GM04503 (cell line): ENCODE measurements at regions not wholly inside any gene's neighbourhood (a gene's known extent, or its start where the extent isn't known, plus 50 kb on each side); places are given as distances from the start of the nearest gene placed in this dataset.
"Not testable (repeated sequence)": the region's sequence is repeated elsewhere in the genome, so short reads cannot be mapped to it uniquely, and the experiment has no call there.

Experiments used
- DNase-seq: peaks from one replicate; pipeline ENCODE4 v3.0.0-alpha.2; 2012; ENCODE audit warnings: low read depth

DNA sequence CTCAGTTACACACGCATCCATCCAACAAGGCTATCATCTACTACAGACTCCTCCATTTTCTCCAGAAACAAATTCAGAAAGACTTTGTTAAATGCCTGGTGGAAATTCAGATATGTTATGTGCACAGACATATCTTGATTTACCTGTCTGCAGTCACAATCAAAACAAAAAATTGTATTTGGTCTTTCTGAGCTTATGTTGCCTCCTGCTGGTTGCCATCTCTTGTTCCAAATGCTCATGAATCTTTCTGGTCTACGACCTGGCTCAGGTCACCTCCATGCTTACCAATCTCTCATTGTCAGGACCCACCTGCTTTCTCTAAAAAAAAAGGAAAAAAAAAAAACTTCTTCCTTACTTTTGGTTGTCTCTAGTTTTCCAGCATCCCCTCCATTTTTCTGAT, 169.2 kb upstream of the PLXNC1 start:
- DNase-seq = no peak

GRCh38 chr12:93980711-93981110, 167.7 kb upstream of the PLXNC1 start:
- no peak for DNase-seq

DNA sequence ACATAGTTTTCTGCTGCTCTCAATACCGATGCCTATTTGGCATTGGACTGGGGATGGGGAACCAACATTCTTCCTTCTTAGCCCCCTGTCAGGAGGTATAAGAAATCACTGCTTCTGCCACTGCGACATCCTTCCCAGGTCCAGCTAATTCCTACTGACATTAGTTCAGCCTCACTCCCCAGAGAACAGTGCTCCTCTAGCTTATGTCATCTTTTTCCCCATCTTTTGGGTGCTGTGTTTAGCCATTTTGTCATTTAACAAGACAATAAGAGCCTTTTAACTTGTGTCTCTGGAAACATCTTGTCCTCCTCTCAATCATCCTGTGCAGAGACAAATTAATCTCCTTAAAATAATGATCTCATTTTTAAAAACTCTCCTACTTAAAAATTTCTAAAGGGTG, 167.0 kb upstream of the PLXNC1 start:
- DNase-seq = no peak

DNA sequence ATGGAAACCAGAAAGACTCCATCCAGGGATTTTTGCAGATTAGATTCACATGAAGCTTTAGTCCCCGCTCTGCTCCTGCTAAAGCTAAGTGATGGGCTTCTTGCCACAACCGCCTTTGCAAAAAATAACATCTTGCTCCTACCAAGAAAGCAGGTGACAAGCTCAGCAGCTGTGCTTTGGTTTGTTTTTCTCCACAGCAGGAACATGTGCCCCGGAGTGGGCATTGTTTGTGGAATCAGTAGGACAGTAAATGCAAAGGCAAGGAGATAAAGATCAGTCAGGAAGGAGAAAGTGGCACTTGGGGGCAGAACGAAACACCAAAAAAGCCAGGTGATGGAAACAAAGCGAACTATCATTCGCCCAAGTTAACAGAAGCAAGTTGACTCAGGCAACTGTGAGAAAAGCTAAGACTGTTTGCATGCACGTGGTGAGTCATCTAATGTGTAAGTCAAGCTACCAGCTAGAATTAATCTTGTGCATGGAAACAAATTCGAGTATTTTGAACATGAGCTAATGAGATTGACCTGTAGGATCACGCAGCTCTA, 165.5 kb upstream of the PLXNC1 start:
- peak; percentile 62 for DNase-seq

GRCh38 chr12:93984005-93984404, 164.4 kb upstream of the PLXNC1 start:
- DNase-seq = no peak

- DNase-seq = no peak
Measured at GRCh38 chr12:93989949-93990348, 158.4 kb upstream of the PLXNC1 start.

DNA sequence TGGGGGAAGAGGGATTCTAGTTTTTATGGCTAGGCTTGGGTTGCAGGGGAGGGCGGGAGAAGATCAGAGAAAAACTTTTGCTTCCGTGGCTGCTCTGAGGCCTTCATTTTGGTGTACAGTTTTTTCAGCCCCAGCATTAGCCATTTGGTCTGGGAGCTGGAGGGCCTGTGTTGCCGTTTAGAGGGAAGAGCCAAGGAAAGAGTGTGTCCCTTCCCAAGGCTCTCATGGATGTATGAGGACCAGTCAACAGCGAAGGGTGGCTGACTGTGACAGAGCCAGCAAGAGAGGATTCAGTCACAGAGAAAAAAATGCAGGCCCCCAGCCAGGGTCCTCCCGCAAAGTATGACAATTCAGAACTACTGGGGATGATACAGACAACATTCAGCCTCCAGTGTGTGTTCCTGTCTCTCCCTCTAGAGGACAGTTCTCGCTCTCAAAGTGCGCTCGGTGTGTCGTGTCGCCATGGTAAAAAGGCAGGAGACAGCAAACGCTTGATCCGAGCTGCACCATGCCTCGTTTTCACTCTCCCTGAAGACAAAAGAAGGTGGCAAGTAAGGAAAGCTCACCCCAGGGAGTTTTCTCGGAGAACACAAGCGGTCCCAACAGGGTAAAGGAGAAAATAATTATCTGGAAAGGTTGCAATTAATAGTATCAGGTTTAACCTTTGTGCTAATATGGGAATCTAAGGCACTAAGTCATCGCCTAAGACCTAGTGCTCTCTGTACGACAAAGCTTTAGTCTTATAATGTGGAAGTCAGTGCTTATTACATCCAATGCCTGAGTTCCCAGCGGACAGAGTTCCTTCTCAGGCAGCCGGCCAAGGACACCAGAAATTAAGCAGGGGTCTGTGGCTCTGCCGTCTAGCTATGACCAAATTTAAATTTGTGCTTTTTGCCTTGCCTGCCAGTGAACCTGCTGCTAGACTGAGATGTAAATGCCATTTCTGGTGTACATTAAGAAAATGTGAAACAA, 157.3 kb upstream of the PLXNC1 start:
- DNase-seq = peak; percentile 31

DNA sequence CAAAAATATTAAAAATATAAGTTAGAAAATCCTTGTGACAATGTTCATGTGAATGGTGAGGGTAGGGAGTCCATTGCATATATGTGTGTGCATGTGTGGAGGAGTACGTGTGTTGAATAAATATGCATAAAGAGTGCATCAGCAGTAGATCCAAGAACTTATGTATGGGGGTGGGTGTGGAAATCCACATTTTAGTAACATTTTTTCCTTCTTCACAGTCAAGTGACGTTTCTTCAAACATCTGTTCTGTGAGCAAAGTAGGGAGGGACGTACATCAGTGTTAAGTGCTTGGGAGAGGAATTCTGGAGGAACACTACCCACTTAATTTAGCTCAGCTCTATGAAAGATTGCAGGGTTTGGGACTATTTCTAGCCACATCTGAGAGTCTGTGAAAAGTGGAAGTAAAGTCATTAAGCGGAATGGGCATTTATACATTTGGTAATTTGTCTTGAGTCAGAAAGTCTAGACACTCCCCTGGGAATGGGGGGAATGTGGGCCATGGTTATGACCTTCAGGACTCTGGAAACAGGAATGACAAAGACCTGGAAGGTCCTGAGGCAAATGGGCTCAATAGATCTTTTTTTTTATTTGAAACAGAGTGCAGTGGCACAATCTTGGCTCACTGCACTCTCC, 156.4 kb upstream of the PLXNC1 start:
- no peak for DNase-seq

- DNase-seq = no peak
Measured at GRCh38 chr12:93994721-93995120, 153.7 kb upstream of the PLXNC1 start.

- DNase-seq = no peak
Measured at GRCh38 chr12:93996321-93996720, 152.1 kb upstream of the PLXNC1 start.

GRCh38 chr12:94001691-94002090, 146.7 kb upstream of the PLXNC1 start:
- no peak for DNase-seq

- not testable (repeated sequence) for DNase-seq
Measured at GRCh38 chr12:94002925-94003324, 145.5 kb upstream of the PLXNC1 start.

DNA sequence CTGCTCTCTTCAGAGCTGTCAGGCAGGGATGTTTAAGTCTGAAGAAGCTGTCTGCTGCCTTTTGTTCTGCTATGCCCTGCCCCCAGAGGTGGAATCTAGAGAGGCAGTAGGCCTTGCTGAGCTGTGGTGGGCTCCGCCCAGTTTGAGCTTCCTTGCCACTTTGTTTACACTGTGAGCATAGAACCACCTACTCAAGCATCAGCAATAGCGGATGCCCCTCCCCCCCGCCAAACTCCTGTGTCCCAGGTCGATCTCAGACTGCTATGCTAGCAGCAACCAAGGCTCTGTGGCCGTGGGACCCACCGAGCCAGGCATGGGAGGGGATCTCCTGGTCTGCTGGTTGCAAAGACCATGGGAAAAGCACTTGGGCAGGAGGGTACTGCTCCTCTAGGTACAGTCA, 140.5 kb upstream of the PLXNC1 start:
- DNase-seq = not testable (repeated sequence)

DNA sequence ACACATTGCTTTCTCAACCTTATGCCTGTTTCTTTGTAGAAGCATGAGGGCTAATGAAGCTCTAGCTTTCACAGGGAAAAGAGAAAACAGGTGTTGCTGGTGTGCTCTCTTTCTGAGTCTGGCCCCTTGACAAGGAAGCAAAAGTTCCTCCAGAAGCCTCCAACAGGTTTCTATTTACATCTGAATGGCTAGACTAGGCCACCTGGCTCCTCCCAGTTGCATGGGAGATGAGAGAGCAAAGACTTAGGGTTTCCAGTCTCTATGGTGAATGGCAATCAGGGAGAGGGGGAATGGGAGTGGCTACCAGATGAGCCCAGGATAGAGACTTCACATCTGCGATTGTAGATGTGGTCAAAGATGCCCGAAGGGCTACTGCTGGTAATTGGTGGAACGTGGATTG, 138.1 kb upstream of the PLXNC1 start:
- DNase-seq = no peak

- DNase-seq = no peak
Measured at GRCh38 chr12:94012071-94012470, 136.3 kb upstream of the PLXNC1 start.

GRCh38 chr12:94012590-94012989, 135.8 kb upstream of the PLXNC1 start:
- DNase-seq = no peak

DNA sequence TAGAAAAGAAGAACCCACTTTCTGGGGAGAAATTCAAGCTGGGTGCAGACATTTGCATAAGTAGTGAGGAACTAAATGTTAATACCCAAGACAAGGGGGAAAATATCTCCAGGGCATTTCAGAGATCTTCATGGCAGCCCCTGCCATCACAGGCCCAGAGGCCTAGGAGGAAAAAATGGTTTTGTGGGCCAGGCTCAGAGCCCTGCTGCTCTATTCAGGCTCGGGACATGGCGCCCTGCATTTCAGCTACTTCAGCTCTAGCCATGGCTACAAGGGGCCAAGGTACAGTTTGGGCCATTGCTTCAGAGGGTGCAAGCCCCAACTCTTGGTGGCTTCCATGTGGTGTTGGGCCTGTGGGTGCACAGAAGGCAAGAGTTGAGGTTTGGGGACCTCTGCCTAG, 131.1 kb upstream of the PLXNC1 start:
- not testable (repeated sequence) for DNase-seq

GRCh38 chr12:94020335-94020734, 128.0 kb upstream of the PLXNC1 start:
- DNase-seq = no peak

DNA sequence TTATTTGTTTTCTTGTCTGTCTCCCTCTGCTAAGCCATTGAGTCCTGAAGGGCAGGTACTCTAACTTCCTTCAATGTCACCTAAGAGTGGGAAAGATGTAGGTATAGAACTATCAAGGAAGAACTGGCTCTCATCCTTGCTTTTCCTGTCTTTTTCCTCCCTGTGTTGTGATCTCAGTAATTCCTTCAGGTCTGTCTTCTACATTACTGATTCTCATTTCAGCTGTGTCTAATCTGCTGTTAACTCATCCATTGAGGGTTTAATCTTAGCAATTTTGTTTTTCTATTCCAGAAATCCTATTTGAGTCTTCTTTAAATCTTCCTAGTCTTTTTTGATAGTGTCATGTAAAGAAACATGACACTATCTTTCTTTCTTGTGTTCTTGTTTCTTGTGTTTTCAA, 124.5 kb upstream of the PLXNC1 start:
- DNase-seq = no peak

DNA sequence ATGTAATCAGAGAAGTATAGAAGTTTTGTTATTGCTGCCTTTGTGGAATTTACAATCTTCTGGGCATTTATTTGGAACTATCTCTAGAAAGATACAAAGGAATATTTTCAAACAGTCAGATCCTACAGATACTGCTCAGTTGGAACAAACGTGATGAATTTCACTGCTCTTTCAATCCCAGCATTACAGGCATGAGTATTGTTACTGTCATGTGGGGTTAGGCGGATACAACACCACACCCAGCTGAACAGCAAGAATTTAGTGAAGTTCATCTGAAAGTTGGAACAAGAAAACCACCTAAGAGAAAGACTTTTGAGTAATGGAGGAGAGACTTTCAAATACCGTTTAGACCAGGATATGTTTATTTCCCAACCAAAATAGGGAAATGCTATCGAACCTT, 123.3 kb upstream of the PLXNC1 start:
- DNase-seq = no peak

DNA sequence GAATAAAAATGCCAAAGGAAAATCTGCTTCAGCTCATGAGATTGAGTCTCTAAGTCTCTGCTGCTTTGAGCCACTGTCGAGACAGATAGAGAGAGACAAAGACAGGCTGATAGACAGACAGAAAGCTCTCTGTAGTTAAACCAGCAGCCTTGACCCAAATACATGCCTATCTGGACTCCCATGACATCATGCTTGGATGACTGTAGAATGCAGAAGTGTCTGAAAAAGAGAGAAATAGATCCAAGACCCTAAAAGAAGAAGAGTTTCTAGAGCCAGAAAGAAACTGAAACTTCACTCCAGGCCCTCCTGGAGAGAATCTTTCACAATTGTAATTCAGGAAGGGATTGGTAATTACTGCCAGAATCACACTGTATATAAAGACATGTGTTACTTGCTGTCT, 122.6 kb upstream of the PLXNC1 start:
- no peak for DNase-seq

GRCh38 chr12:94026596-94026995, 121.8 kb upstream of the PLXNC1 start:
- no peak for DNase-seq

DNA sequence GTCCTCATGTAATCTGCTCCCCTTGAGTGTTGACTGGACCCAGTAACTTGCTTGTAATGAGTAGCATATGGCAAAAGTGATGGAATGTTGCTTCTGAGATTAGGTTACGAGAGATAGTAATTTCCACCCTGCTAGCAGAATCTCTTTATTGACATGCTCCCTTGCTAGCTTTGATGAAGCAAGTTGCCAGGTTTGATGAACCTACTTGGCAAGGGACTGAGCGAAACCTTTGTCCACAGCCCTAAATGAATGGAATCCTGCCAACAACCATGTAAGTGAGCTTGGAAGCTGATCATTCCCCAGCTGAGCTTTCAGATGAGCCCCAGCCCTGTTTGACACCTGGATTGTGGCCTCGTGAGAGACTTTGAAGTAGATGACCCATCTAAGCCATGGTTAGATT, 120.8 kb upstream of the PLXNC1 start:
- no peak for DNase-seq
